Left renal pelvis (tissue), 4 donors: ENCODE measurements at regions not wholly inside any gene's neighbourhood (a gene's known extent, or its start where the extent isn't known, plus 50 kb on each side); places are given as distances from the start of the nearest gene placed in this dataset.

ENCODE experiments used
- DNase-seq, 4 donors: peaks; one replicate each; pipeline ENCODE4 v3.0.0-alpha.2; 2013; ENCODE audit warnings: low read depth in 4 of 4, low spot score in 3 of 4

GRCh38 chr4:180688480-180688879 is 1554.7 kb upstream of the TENM3 start:
- no peak for DNase-seq

GRCh38 chr4:180694875-180695274 is 1548.3 kb upstream of the TENM3 start:
- no peak for DNase-seq

GRCh38 chr4:180695851-180696250 is 1547.4 kb upstream of the TENM3 start:
- DNase-seq = no peak

- DNase-seq = no peak
Observed at GRCh38 chr4:180696460-180697092, 1546.6 kb upstream of the TENM3 start.

GRCh38 chr4:180698550-180699195 is 1544.5 kb upstream of the TENM3 start:
- DNase-seq = no peak

GRCh38 chr4:180706766-180707165 is 1536.4 kb upstream of the TENM3 start:
- DNase-seq = no peak

GRCh38 chr4:180710628-180711337 is 1532.4 kb upstream of the TENM3 start:
- DNase-seq = no peak

- DNase-seq = no peak
Observed at GRCh38 chr4:180717451-180718033, 1525.7 kb upstream of the TENM3 start.

- DNase-seq = no peak
Observed at GRCh38 chr4:180721356-180721755, 1521.8 kb upstream of the TENM3 start.

GRCh38 chr4:180726611-180727010 is 1516.6 kb upstream of the TENM3 start:
- no peak for DNase-seq

- no peak for DNase-seq
Observed at GRCh38 chr4:180727478-180727877, 1515.7 kb upstream of the TENM3 start.

- no peak for DNase-seq
Observed at GRCh38 chr4:180734753-180735432, 1508.3 kb upstream of the TENM3 start.

- DNase-seq = no peak
Observed at GRCh38 chr4:180741703-180742102, 1501.5 kb upstream of the TENM3 start.

- DNase-seq = no peak
Observed at GRCh38 chr4:180745019-180745418, 1498.2 kb upstream of the TENM3 start.

- no peak for DNase-seq
Observed at GRCh38 chr4:180751009-180751408, 1492.2 kb upstream of the TENM3 start.

GRCh38 chr4:180757927-180758326 is 1485.3 kb upstream of the TENM3 start:
- no peak for DNase-seq

GRCh38 chr4:180766045-180766444 is 1477.2 kb upstream of the TENM3 start:
- no peak for DNase-seq

GRCh38 chr4:180766944-180767729 is 1476.1 kb upstream of the TENM3 start:
- peak in 2 of 4 donors; percentile 6 to 25 for DNase-seq

- no peak for DNase-seq
Observed at GRCh38 chr4:180768610-180769009, 1474.6 kb upstream of the TENM3 start.

- no peak for DNase-seq
Observed at GRCh38 chr4:180769791-180770190, 1473.4 kb upstream of the TENM3 start.
